Panc1 (cell line): ENCODE measurements at regions not wholly inside any gene's neighbourhood (a gene's known extent, or its start where the extent isn't known, plus 50 kb on each side); places are given as distances from the start of the nearest gene placed in this dataset.

Experiments
- ATAC-seq: fragments of 200-7000 bp; cut with Tn5 transposase; 2 replicates; pipeline ENCODE4 v1.9.1; 2020; ENCODE audit warnings: mild to moderate bottlenecking, moderate library complexity
- BruUV-seq: library from RNA; stranded (reverse); fragments of 400-500 nt; replicated peaks from 2 replicates; lab custom pipeline; 2021; lab: Mats Ljungman, UMichigan
- CTCF ChIA-PET: fragments of 300-600 bp; sonication (Branson Sonifier 250); formaldehyde crosslinking; loops from one replicate; lab custom pipeline; 2022; ENCODE audit warnings: antibody characterized with exemption; lab: Charles Lee
- POLR2A ChIA-PET: fragments of 300-600 bp; sonication (Branson Sonifier 250); formaldehyde crosslinking; loops from one replicate; lab custom pipeline; 2022; ENCODE audit warnings: antibody characterized with exemption; lab: Charles Lee
- DNase-seq: peaks from one replicate; pipeline ENCODE4 v3.0.0-alpha.2; 2010; ENCODE audit warnings: low read depth, low spot score
- H3K27ac ChIP-seq: 2 replicates; pipeline ENCODE4 v1.5.1; 2011; ENCODE audit warnings: mild to moderate bottlenecking, low read length, inconsistent platforms
- H3K27me3 ChIP-seq: fragments of 200-500 bp; sonication (Bioruptor generic); 2 replicates; pipeline ENCODE4 v1.6.0; 2014; ENCODE audit warnings: low read length, inconsistent platforms; ENCODE audit not compliant: control insufficient read depth, insufficient read depth
- H3K36me3 ChIP-seq: fragments of 200-500 bp; sonication (Bioruptor generic); 2 replicates; pipeline ENCODE4 v1.5.1; 2014; ENCODE audit warnings: inconsistent platforms, mild to moderate bottlenecking, low read length, moderate library complexity; ENCODE audit not compliant: control insufficient read depth, insufficient read depth
- H3K4me1 ChIP-seq: 2 replicates; pipeline ENCODE4 v1.5.1; 2011; ENCODE audit warnings: inconsistent platforms, mild to moderate bottlenecking, low read length, moderate library complexity; ENCODE audit not compliant: control insufficient read depth, insufficient read depth
- H3K4me3 ChIP-seq, 2 experiments: 2 replicates each; pipeline ENCODE4 v1.5.1; 2011 to 2012; ENCODE audit warnings: low read depth in 2 of 2, low read length in 2 of 2, mild to moderate bottlenecking in 2 of 2, inconsistent platforms in 1 of 2, moderate library complexity in 1 of 2
- H3K9me3 ChIP-seq: fragments of 200-500 bp; sonication (Bioruptor generic); 2 replicates; pipeline ENCODE4 v1.5.1; 2014; ENCODE audit warnings: low read depth, mild to moderate bottlenecking, inconsistent platforms, low read length, moderate library complexity; ENCODE audit not compliant: control insufficient read depth, insufficient read depth
- POLR2AphosphoS5 ChIP-seq: IDR thresholded peaks from 2 replicates; pipeline ENCODE4 v1.6.1; 2012; ENCODE audit warnings: mild to moderate bottlenecking, low read depth, low read length, moderate library complexity
- SIN3A ChIP-seq: IDR thresholded peaks from 2 replicates; pipeline ENCODE4 v1.6.1; 2012; ENCODE audit warnings: low read depth, mild to moderate bottlenecking, low read length, moderate library complexity, borderline replicate concordance; ENCODE audit not compliant: insufficient read depth
- TCF7L2 ChIP-seq: IDR thresholded peaks from 2 replicates; pipeline ENCODE4 v1.6.1; 2011; ENCODE audit warnings: mild to moderate bottlenecking, low read depth, low read length, inconsistent platforms
- in situ Hi-C: cut with HindIII; loops from 2 replicates; pipeline ENCODE4 v1.10.0; 2016; ENCODE audit warnings: low sequenced_read_pairs, low pct_unique_long_range_greater_than_20kb
- intact Hi-C: fragments of 100-400 bp; cut with micrococcal nuclease; formaldehyde crosslinking; loops from one replicate; pipeline ENCODE4 v1.10.0; 2022; ENCODE audit not compliant: unreplicated experiment
- TF ChIP-seq, protein P1 (sequence below), 2 experiments: IDR thresholded peaks; 2 replicates each; pipeline ENCODE4 v1.6.1; 2011 to 2012; ENCODE audit warnings: low read depth in 2 of 2, control low read depth in 1 of 2, low read length in 1 of 2, mild to moderate bottlenecking in 1 of 2, moderate library complexity in 1 of 2; ENCODE audit not compliant: insufficient read depth in 1 of 2
- TF ChIP-seq, protein P2 (sequence below): fragments of 450-650 bp; IDR thresholded peaks from 2 replicates; pipeline ENCODE4 v1.5.1; 2017; ENCODE audit warnings: mild to moderate bottlenecking

DNA sequence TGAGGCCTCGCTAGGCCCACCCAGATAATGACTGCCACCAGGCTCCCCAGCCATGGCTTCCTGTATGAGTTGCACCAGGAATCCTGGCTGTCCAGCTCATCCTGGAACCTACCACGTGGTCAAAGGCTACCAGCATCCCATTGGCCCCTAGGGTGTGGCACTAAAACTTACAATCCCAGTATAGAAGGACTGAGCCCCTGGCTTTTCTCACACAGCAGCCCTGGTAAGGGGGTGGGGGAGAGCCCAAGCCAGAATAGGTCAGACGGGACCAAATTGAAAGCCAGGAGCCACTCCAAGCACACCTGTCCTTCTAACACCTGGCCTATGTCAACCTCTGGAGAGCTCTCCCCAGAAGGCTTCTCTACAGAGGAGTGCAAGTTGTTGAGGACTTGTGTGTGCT lies 269.3 kb upstream of the AGTR2 start:
- H3K9me3 ChIP-seq = peaks cover 3% of the 10 kb centered on the region; the same call in 1 of the 2 replicates
- intact Hi-C loops (no loop called here), in situ Hi-C loops (no loop called here)
- DNase-seq = no peak
- ATAC-seq = no peak
- BruUV-seq = no TSS peak
- H3K4me1 ChIP-seq = no peaks in the 10 kb centered on the region
- no peaks in the 10 kb centered on the region for H3K27me3 ChIP-seq
- no peaks in the 10 kb centered on the region for H3K36me3 ChIP-seq
- ChIA-PET CTCF (no interaction called here), POLR2A (no interaction called here)
- no peak for TF ChIP-seq POLR2AphosphoS5
- no peak for TF ChIP-seq SIN3A
- TF ChIP-seq, protein P1, sequence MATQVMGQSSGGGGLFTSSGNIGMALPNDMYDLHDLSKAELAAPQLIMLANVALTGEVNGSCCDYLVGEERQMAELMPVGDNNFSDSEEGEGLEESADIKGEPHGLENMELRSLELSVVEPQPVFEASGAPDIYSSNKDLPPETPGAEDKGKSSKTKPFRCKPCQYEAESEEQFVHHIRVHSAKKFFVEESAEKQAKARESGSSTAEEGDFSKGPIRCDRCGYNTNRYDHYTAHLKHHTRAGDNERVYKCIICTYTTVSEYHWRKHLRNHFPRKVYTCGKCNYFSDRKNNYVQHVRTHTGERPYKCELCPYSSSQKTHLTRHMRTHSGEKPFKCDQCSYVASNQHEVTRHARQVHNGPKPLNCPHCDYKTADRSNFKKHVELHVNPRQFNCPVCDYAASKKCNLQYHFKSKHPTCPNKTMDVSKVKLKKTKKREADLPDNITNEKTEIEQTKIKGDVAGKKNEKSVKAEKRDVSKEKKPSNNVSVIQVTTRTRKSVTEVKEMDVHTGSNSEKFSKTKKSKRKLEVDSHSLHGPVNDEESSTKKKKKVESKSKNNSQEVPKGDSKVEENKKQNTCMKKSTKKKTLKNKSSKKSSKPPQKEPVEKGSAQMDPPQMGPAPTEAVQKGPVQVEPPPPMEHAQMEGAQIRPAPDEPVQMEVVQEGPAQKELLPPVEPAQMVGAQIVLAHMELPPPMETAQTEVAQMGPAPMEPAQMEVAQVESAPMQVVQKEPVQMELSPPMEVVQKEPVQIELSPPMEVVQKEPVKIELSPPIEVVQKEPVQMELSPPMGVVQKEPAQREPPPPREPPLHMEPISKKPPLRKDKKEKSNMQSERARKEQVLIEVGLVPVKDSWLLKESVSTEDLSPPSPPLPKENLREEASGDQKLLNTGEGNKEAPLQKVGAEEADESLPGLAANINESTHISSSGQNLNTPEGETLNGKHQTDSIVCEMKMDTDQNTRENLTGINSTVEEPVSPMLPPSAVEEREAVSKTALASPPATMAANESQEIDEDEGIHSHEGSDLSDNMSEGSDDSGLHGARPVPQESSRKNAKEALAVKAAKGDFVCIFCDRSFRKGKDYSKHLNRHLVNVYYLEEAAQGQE (IDR thresholded peaks at IDR 0.05; ENCODE audit: insufficient read depth in 1 of 2, low read depth in 2 of 2, low read length in 1 of 2) = no peak
- TF ChIP-seq, protein P2, sequence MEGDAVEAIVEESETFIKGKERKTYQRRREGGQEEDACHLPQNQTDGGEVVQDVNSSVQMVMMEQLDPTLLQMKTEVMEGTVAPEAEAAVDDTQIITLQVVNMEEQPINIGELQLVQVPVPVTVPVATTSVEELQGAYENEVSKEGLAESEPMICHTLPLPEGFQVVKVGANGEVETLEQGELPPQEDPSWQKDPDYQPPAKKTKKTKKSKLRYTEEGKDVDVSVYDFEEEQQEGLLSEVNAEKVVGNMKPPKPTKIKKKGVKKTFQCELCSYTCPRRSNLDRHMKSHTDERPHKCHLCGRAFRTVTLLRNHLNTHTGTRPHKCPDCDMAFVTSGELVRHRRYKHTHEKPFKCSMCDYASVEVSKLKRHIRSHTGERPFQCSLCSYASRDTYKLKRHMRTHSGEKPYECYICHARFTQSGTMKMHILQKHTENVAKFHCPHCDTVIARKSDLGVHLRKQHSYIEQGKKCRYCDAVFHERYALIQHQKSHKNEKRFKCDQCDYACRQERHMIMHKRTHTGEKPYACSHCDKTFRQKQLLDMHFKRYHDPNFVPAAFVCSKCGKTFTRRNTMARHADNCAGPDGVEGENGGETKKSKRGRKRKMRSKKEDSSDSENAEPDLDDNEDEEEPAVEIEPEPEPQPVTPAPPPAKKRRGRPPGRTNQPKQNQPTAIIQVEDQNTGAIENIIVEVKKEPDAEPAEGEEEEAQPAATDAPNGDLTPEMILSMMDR = no peak
- TF ChIP-seq TCF7L2 = no peak
- no peak overlapping the region for H3K4me3 ChIP-seq
- H3K27ac ChIP-seq = no peak overlapping the region

DNA sequence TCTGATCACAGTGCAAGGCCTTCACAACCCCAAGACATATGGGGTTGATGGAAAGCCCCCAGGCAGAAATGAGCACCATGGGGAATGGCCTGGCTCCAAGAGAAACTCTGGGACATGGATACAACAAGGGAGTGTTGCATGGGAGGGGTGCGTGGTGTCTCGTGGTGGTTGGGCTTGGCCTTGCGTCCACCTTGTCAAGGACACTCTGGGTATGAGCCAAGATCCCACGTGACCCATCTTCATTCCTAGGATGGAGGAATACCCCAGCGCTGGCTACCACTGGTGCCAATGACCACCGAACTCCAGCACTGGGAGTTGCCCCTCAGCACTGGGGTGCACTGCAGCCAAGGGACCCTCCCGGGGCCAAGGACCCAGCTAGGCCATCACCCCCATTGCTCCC lies 267.5 kb upstream of the AGTR2 start:
- BruUV-seq = no TSS peak

More for the DNA sequence above, 267.5 kb upstream of the AGTR2 start:
- intact Hi-C loops = no loop called here
- no peaks in the 10 kb centered on the region for H3K27me3 ChIP-seq
- ChIA-PET CTCF (no interaction called here), POLR2A (no interaction called here)
- peaks cover 3% of the 10 kb centered on the region; the same call in 1 of the 2 replicates for H3K9me3 ChIP-seq
- TF ChIP-seq, protein P2 = no peak
- TF ChIP-seq SIN3A = no peak
- TF ChIP-seq, protein P1 (IDR thresholded peaks at IDR 0.05; ENCODE audit: insufficient read depth in 1 of 2, low read depth in 2 of 2, low read length in 1 of 2) = no peak
- no peak for TF ChIP-seq POLR2AphosphoS5
- no peak for TF ChIP-seq TCF7L2
- H3K36me3 ChIP-seq = no peaks in the 10 kb centered on the region
- no peak for ATAC-seq
- in situ Hi-C loops = no loop called here
- no peak for DNase-seq
- H3K4me1 ChIP-seq = no peaks in the 10 kb centered on the region
- no peak overlapping the region for H3K4me3 ChIP-seq
- H3K27ac ChIP-seq = no peak overlapping the region
